Activated CD8-positive, alpha-beta T cell treated with anti-CD3 and anti-CD28 coated beads, Interleukin-2, amount 10 ng/mL, durations not matched to agents 7 days and 5 days (primary cell): ENCODE measurements at regions not wholly inside any gene's neighbourhood (a gene's known extent, or its start where the extent isn't known, plus 50 kb on each side); places are given as distances from the start of the nearest gene placed in this dataset.

Source experiments
- ATAC-seq: fragments of 150-1000 bp; cut with Tn5 transposase; one replicate; pipeline ENCODE4 v1.10.0; 2021; ENCODE audit warnings: moderate library complexity
- CTCF ChIA-PET: fragments of 350-600 bp; sonication (Branson Sonifier 250); formaldehyde crosslinking; loops from one replicate; lab custom pipeline; 2021; ENCODE audit warnings: antibody characterized with exemption; lab: Charles Lee
- POLR2A ChIA-PET: fragments of 350-600 bp; sonication (Branson Sonifier 250); formaldehyde crosslinking; loops from one replicate; lab custom pipeline; 2021; ENCODE audit warnings: antibody characterized with exemption; lab: Charles Lee
- DNase-seq: peaks from one replicate; pipeline ENCODE4 v3.0.0-alpha.2; 2020
- H3K27ac Mint-ChIP-seq: one replicate; pipeline ENCODE4 v1.8.0; 2021; ENCODE audit warnings: mild to moderate bottlenecking, mixed read lengths
- H3K27me3 Mint-ChIP-seq: one replicate; pipeline ENCODE4 v1.8.0; 2021; ENCODE audit warnings: low read depth, mixed read lengths
- H3K36me3 Mint-ChIP-seq: one replicate; pipeline ENCODE4 v1.8.0; 2021; ENCODE audit warnings: low read depth, mixed read lengths
- H3K4me1 Mint-ChIP-seq: one replicate; pipeline ENCODE4 v1.8.0; 2021; ENCODE audit warnings: low read depth, mixed read lengths
- H3K4me3 Mint-ChIP-seq: one replicate; pipeline ENCODE4 v1.8.0; 2021; ENCODE audit warnings: mild to moderate bottlenecking, mixed read lengths
- H3K9me3 Mint-ChIP-seq: one replicate; pipeline ENCODE4 v1.8.0; 2022; ENCODE audit warnings: mixed read lengths; ENCODE audit not compliant: insufficient read depth

- ChIA-PET POLR2A (no interaction called here), CTCF (interaction anchor here (1.0 to 2.2 kb wide), 4 partner anchors 13 to 72 kb away, joined by 3 to 4 read pairs (median 3); no protein-coding TSS in a partner anchor)
- H3K27me3 Mint-ChIP-seq: peaks cover 23% of the 10 kb centered on the region
- H3K36me3 Mint-ChIP-seq: no peaks in the 10 kb centered on the region
- H3K4me1 Mint-ChIP-seq: peaks cover 16% of the 10 kb centered on the region
- DNase-seq (no peak), ATAC-seq (no peak)
- no peaks in the 10 kb centered on the region for H3K9me3 Mint-ChIP-seq
- H3K4me3 Mint-ChIP-seq: no peak overlapping the region
- H3K27ac Mint-ChIP-seq: no peak overlapping the region
These were observed 50.1 kb upstream of the TMEM72 start for GRCh38 chr10:44860811-44861736.
